Activated naive CD8-positive, alpha-beta T cell treated with anti-CD3 and anti-CD28 coated beads, Interleukin-2, amount 10 ng/mL, durations not matched to agents 7 days and 5 days (primary cell): ENCODE measurements at regions not wholly inside any gene's neighbourhood (a gene's known extent, or its start where the extent isn't known, plus 50 kb on each side); places are given as distances from the start of the nearest gene placed in this dataset.

ENCODE experiments used
- ATAC-seq: fragments of 150-1000 bp; cut with Tn5 transposase; one replicate; pipeline ENCODE4 v1.10.0; 2021; ENCODE audit warnings: low read depth, moderate library complexity
- POLR2A ChIA-PET: fragments of 350-600 bp; sonication (Branson Sonifier 250); formaldehyde crosslinking; loops from one replicate; lab custom pipeline; 2021; ENCODE audit warnings: antibody characterized with exemption; lab: Charles Lee
- DNase-seq: peaks from one replicate; pipeline ENCODE4 v3.0.0; 2021
- H3K27ac Mint-ChIP-seq: one replicate; pipeline ENCODE4 v1.8.0; 2022; ENCODE audit warnings: mild to moderate bottlenecking, mixed read lengths
- H3K27me3 Mint-ChIP-seq: one replicate; pipeline ENCODE4 v1.8.0; 2022; ENCODE audit warnings: mild to moderate bottlenecking, moderate library complexity, mixed read lengths
- H3K36me3 Mint-ChIP-seq: one replicate; pipeline ENCODE4 v1.8.0; 2021; ENCODE audit warnings: mild to moderate bottlenecking, mixed read lengths
- H3K4me1 Mint-ChIP-seq: one replicate; pipeline ENCODE4 v1.8.0; 2021; ENCODE audit warnings: mixed read lengths
- H3K4me3 Mint-ChIP-seq: one replicate; pipeline ENCODE4 v1.8.0; 2022; ENCODE audit warnings: mild to moderate bottlenecking, moderate library complexity, mixed read lengths
- H3K9me3 Mint-ChIP-seq: one replicate; pipeline ENCODE4 v1.8.0; 2021; ENCODE audit warnings: mixed read lengths

DNA sequence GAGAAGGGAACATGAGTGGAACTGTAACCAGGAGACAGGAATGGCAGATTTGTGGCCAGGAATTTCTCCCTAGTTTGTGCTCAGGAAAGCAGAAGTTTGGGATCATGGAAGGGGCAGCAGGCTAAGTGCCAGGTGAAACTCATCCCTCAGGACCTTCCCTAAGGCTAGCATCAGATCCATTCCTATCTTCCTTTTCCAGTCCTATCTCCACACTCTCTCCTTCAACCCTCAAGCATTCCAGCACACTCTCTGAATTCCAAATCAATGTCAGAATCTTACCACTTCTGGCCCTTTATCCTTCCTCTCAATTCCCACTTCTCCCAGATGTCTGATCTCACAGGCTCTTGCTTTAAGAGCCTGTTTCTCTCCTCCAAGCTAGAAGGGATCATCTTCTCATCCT is 53.2 kb upstream of the GRIA1 start:
- Mint-ChIP-seq H3K36me3 (no peaks in the 10 kb centered on the region), H3K4me1 (no peaks in the 10 kb centered on the region), H3K4me3 (no peak overlapping the region), H3K27me3 (no peaks in the 10 kb centered on the region), H3K27ac (no peak overlapping the region), H3K9me3 (no peaks in the 10 kb centered on the region)
- POLR2A ChIA-PET: no interaction called here
- ATAC-seq: no peak
- DNase-seq: no peak

DNA sequence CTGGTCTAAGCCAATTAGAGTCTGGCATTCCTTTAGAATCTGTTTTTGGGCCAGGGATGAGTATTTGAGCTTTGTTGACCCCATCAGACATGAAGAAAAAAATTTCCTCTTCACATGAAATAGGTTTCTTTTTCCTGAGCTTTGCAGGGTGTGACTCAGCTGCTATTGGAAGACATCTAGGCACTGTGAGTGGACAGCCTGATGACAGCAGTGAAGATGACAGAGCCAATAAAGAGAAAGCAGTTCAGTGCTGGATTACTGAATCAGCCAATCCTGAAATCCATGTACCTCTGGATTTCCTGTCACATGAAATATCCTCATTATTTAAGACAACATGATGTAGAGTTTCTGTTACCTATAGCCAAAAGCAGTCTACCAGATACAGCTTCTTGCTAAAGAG is 51.3 kb upstream of the GRIA1 start:
- Mint-ChIP-seq H3K27me3 (no peaks in the 10 kb centered on the region), H3K27ac (no peak overlapping the region), H3K36me3 (no peaks in the 10 kb centered on the region), H3K9me3 (no peaks in the 10 kb centered on the region), H3K4me3 (no peak overlapping the region), H3K4me1 (no peaks in the 10 kb centered on the region)
- POLR2A ChIA-PET: no interaction called here
- no peak for ATAC-seq
- no peak for DNase-seq
